Heart left ventricle (tissue), 13 donors: ENCODE measurements at regions not wholly inside any gene's neighbourhood (a gene's known extent, or its start where the extent isn't known, plus 50 kb on each side); places are given as distances from the start of the nearest gene placed in this dataset.

ENCODE experiments used
- POLR2A ChIP-seq, 2 donors: fragments of 450-650 bp; IDR thresholded peaks; one replicate each; pipeline ENCODE4 v1.6.1; 2017; ENCODE audit warnings: antibody characterized with exemption in 2 of 2, mild to moderate bottlenecking in 2 of 2, moderate library complexity in 2 of 2
- TF ChIP-seq, protein P1 (sequence below), 12 donors: fragments of 200-600 bp; sonication (generic) in 4 of 12; IDR thresholded peaks; one replicate each; pipeline versions ENCODE4 v1.5.0 to v1.8.0; 2018 to 2022; ENCODE audit warnings: antibody characterized with exemption in 12 of 12, mild to moderate bottlenecking in 5 of 12
- donor health status: ischemic (EF 13 %, LVEDD 7.1; RV severe dilation, severe dysfunction).
- donor health status: DM: no; HTN: yes; CAD: no.
- donor health status: DM: no; HTN: no; CAD: no.
- donor health status: ischemic (EF 25% LVEDD 6.9; RV normal size, moderate dysfunction).
- donor health status: ischemic (EF 25% LVEDD 5.7; RV mildly dilated, moderate dysfunction).
- donor health status: ischemic (EF 35%, LVEDD 5.7; RV mildly dilated, moderate dysfunction).
- donor health status: nonischemic (EF 11% LVEDD 7.7; RV severe dilation, severe dysfunction).
- donor health status: DM: yes; HTN: yes; CAD: no.
- donor health status: PGD.
- donor health status: ischemic (EF 29% LVEDD 5.4; RV normal size, mild dysfunction).
- donor health status: nonischemic (EF 23%, LVEDD 6.1; RV moderate dilation, normal function).

DNA sequence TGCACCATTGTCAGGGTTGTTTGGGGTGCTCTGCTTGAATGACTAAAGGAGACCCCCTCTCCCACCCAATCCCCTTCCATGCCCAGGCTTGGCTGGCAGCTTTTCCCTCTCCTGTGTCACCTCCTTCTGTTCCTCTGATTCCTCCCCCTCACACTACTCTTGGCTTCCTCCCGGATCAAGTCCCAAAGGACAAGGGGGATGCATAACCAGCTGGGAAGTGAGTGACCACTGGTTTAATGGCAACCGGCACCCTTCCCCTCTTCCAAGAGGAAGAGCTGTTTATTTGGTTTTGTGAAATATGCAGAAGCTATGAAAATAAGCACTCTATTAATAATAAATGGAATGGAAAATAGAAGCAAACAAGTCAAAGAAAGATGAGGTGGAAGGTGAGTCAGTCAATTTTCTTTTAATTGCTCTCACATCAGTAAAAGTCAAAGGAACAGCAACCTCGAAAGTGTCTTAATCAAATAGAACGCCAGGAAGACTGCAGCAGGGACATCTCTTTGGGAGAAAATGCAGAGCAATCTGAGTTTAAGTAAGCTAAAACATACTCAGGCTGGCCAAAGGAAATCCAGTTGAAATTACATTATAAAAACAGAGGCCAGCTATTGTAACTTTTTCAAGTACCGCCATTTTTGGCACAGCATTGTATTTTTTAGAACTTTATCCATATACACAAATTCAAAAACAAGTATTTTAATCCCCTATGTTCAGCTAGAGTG, 322.5 kb downstream of the SIPA1L2 start:
- TF ChIP-seq, protein P1, sequence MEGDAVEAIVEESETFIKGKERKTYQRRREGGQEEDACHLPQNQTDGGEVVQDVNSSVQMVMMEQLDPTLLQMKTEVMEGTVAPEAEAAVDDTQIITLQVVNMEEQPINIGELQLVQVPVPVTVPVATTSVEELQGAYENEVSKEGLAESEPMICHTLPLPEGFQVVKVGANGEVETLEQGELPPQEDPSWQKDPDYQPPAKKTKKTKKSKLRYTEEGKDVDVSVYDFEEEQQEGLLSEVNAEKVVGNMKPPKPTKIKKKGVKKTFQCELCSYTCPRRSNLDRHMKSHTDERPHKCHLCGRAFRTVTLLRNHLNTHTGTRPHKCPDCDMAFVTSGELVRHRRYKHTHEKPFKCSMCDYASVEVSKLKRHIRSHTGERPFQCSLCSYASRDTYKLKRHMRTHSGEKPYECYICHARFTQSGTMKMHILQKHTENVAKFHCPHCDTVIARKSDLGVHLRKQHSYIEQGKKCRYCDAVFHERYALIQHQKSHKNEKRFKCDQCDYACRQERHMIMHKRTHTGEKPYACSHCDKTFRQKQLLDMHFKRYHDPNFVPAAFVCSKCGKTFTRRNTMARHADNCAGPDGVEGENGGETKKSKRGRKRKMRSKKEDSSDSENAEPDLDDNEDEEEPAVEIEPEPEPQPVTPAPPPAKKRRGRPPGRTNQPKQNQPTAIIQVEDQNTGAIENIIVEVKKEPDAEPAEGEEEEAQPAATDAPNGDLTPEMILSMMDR (IDR thresholded peaks at IDR 0.05), result no peak
- TF ChIP-seq POLR2A (IDR thresholded peaks at IDR 0.05), result no peak
